H9 (cell line): ENCODE measurements at regions not wholly inside any gene's neighbourhood (a gene's known extent, or its start where the extent isn't known, plus 50 kb on each side); places are given as distances from the start of the nearest gene placed in this dataset.

ENCODE experiments used
- DNase-seq: peaks from one replicate; pipeline ENCODE4 v3.0.0-alpha.2; 2017
- H2AFZ ChIP-seq: one replicate; pipeline ENCODE4 v1.6.1; 2013; ENCODE audit warnings: mild to moderate bottlenecking, low read length, control low read depth, moderate library complexity
- H2AK5ac ChIP-seq: 2 replicates; pipeline ENCODE4 v1.6.1; 2013; ENCODE audit warnings: low read length, control low read depth, mixed read lengths; ENCODE audit not compliant: insufficient read length
- H2BK120ac ChIP-seq: one replicate; pipeline ENCODE4 v1.6.1; 2013; ENCODE audit warnings: low read depth, mild to moderate bottlenecking, low read length, control low read depth, inconsistent platforms; ENCODE audit not compliant: poor library complexity, severe bottlenecking
- H2BK12ac ChIP-seq: 2 replicates; pipeline ENCODE4 v1.6.1; 2013; ENCODE audit warnings: low read length, control low read depth, mixed read lengths, low read depth; ENCODE audit not compliant: insufficient read length
- H2BK15ac ChIP-seq: 2 replicates; pipeline ENCODE4 v1.6.1; 2013; ENCODE audit warnings: low read depth, low read length, control low read depth
- H2BK20ac ChIP-seq: one replicate; pipeline ENCODE4 v1.6.1; 2013; ENCODE audit warnings: low read depth, mild to moderate bottlenecking, low read length, control low read depth, inconsistent platforms; ENCODE audit not compliant: poor library complexity, severe bottlenecking
- H2BK5ac ChIP-seq: 2 replicates; pipeline ENCODE4 v1.6.1; 2013; ENCODE audit warnings: low read length, control low read depth, mixed read lengths; ENCODE audit not compliant: insufficient read length
- H3K14ac ChIP-seq: 2 replicates; pipeline ENCODE4 v1.6.1; 2013; ENCODE audit warnings: low read length, control low read depth; ENCODE audit not compliant: insufficient read depth
- H3K18ac ChIP-seq: 2 replicates; pipeline ENCODE4 v1.6.1; 2013; ENCODE audit warnings: low read depth, mild to moderate bottlenecking, mixed read lengths, low read length, control low read depth; ENCODE audit not compliant: insufficient read length
- H3K23ac ChIP-seq: 2 replicates; pipeline ENCODE4 v1.6.1; 2013; ENCODE audit warnings: low read length, control low read depth, mixed read lengths, low read depth; ENCODE audit not compliant: insufficient read length
- H3K23me2 ChIP-seq: 2 replicates; pipeline ENCODE4 v1.6.1; 2013; ENCODE audit warnings: low read depth, mild to moderate bottlenecking, mixed read lengths, low read length, control low read depth; ENCODE audit not compliant: insufficient read length, poor library complexity, severe bottlenecking
- H3K27ac ChIP-seq: 2 replicates; pipeline ENCODE4 v1.5.1; 2013; ENCODE audit warnings: low read length, control low read depth, mixed read lengths, low read depth; ENCODE audit not compliant: insufficient read length
- H3K27me3 ChIP-seq: 2 replicates; pipeline ENCODE4 v1.6.1; 2013; ENCODE audit warnings: low read length, control low read depth, inconsistent platforms; ENCODE audit not compliant: insufficient read depth
- H3K4ac ChIP-seq: 2 replicates; pipeline ENCODE4 v1.6.1; 2013; ENCODE audit warnings: low read depth, mild to moderate bottlenecking, control low read depth, inconsistent platforms, low read length, moderate library complexity
- H3K4me1 ChIP-seq: 2 replicates; pipeline ENCODE4 v1.6.1; 2013; ENCODE audit warnings: low read length, control low read depth, inconsistent platforms; ENCODE audit not compliant: insufficient read depth
- H3K4me2 ChIP-seq: 2 replicates; pipeline ENCODE4 v1.6.1; 2013; ENCODE audit warnings: low read length, control low read depth, mixed read lengths; ENCODE audit not compliant: insufficient read length, insufficient read depth
- H3K56ac ChIP-seq: 2 replicates; pipeline ENCODE4 v1.6.1; 2013; ENCODE audit warnings: low read depth, mild to moderate bottlenecking, mixed read lengths, low read length, control low read depth; ENCODE audit not compliant: insufficient read length
- H3K79me1 ChIP-seq: 2 replicates; pipeline ENCODE4 v1.6.1; 2013; ENCODE audit warnings: low read depth, mild to moderate bottlenecking, moderate library complexity, low read length, control low read depth, inconsistent platforms; ENCODE audit not compliant: insufficient read depth, poor library complexity, severe bottlenecking
- H3K79me2 ChIP-seq: 2 replicates; pipeline ENCODE4 v1.6.1; 2013; ENCODE audit warnings: low read length, control low read depth, inconsistent platforms; ENCODE audit not compliant: insufficient read depth
- H3K9ac ChIP-seq: 2 replicates; pipeline ENCODE4 v1.6.1; 2013; ENCODE audit warnings: low read length, control low read depth, mixed read lengths; ENCODE audit not compliant: insufficient read length; ENCODE audit errors: extremely low read depth
- H3K9me3 ChIP-seq: one replicate; pipeline ENCODE4 v1.6.1; 2013; ENCODE audit warnings: low read depth, low read length, inconsistent platforms; ENCODE audit not compliant: control insufficient read depth
- H3T11ph ChIP-seq: one replicate; pipeline ENCODE4 v1.6.1; 2013; ENCODE audit warnings: mild to moderate bottlenecking, low read length, control low read depth, inconsistent platforms
- H4K20me1 ChIP-seq: one replicate; pipeline ENCODE4 v1.6.1; 2013; ENCODE audit not compliant: control insufficient read depth, insufficient read length, insufficient read depth
- H4K5ac ChIP-seq: 2 replicates; pipeline ENCODE4 v1.6.1; 2013; ENCODE audit warnings: low read depth, mild to moderate bottlenecking, mixed read lengths, low read length, control low read depth; ENCODE audit not compliant: insufficient read length
- H4K8ac ChIP-seq: replicated peaks from 2 replicates; pipeline ENCODE4 v1.6.1; 2013; ENCODE audit warnings: low read length, control low read depth, mixed read lengths, low read depth; ENCODE audit not compliant: insufficient read length
- H4K91ac ChIP-seq: 2 replicates; pipeline ENCODE4 v1.6.1; 2013; ENCODE audit warnings: low read depth, mild to moderate bottlenecking, moderate library complexity, mixed read lengths, low read length, control low read depth; ENCODE audit not compliant: insufficient read length
- H3K27ac Mint-ChIP-seq, 3 experiments: 2 replicates in 2 of 3; 3 replicates in 1 of 3; pipeline ENCODE4 v1.8.0; 2020 to 2021; ENCODE audit warnings: mixed read lengths in 3 of 3, mild to moderate bottlenecking in 1 of 3, moderate library complexity in 1 of 3
- H3K27me3 Mint-ChIP-seq: 2 replicates; pipeline ENCODE4 v1.8.0; 2021; ENCODE audit warnings: low read depth, mild to moderate bottlenecking, moderate library complexity, mixed read lengths
- H3K36me3 Mint-ChIP-seq, 3 experiments: 2 replicates in 2 of 3; 3 replicates in 1 of 3; pipeline ENCODE4 v1.8.0; 2020 to 2021; ENCODE audit warnings: low read depth in 3 of 3, mixed read lengths in 3 of 3; ENCODE audit not compliant: insufficient read depth in 1 of 3
- H3K4me1 Mint-ChIP-seq, 2 experiments: 2 replicates each; pipeline ENCODE4 v1.8.0; 2020; ENCODE audit warnings: mixed read lengths in 2 of 2
- H3K4me3 Mint-ChIP-seq, 2 experiments: 2 replicates in 1 of 2; 3 replicates in 1 of 2; pipeline ENCODE4 v1.8.0; 2020 to 2021; ENCODE audit warnings: mild to moderate bottlenecking in 2 of 2, mixed read lengths in 2 of 2, moderate library complexity in 1 of 2
- H3K9me3 Mint-ChIP-seq, 2 experiments: 2 replicates in 1 of 2; 3 replicates in 1 of 2; pipeline ENCODE4 v1.8.0; 2020; ENCODE audit warnings: mild to moderate bottlenecking in 2 of 2, mixed read lengths in 2 of 2, moderate library complexity in 1 of 2
- WGBS: extraction: QIAGEN DNeasy Blood & Tissue Kit; methylation state at CpG from one replicate; pipeline ENCODE4 v1.1.7; 2013; ENCODE audit warnings: missing lambda C conversion rate, low lambda C conversion rate, mixed read lengths; ENCODE audit not compliant: insufficient read length; ENCODE audit errors: extremely low coverage; 5-methylcytosine and 5-hydroxymethylcytosine counted together
- TF ChIP-seq, protein P1 (sequence below): fragments of 200-600 bp; sonication (generic); conservative IDR thresholded peaks from 3 replicates; pipeline ENCODE4 v1.8.0; 2021; ENCODE audit warnings: antibody characterized with exemption, mild to moderate bottlenecking

DNA sequence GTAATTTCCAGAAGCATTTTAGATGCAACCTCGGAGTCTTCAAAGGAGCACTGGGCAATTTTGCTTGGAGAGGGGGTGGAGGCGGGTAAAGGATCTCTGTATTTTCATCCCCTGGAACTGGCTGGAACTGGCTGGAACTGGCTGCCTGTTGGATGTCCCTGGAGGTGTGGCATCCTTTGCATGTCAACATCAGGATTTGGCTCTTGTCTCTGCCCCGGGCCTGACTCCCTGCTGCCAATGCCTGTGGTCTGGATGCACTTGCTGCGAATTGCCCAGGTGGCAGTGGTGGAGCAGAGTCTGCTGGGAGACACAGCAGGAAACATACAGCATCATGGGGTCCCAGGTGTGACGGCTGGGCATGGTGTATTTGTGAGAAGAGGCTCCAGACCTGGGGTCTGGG is 391.3 kb downstream of the GADD45G start:
- H3K4me1 ChIP-seq, result peaks cover 19% of the 10 kb centered on the region; the same call in 1 of the 2 replicates

More for the DNA sequence above, 391.3 kb downstream of the GADD45G start:
- Histone ChIP-seq H2BK12ac (no peak overlapping the region), H3K56ac (no peak overlapping the region), H4K8ac (no peak overlapping the region), H3K23ac (no peak overlapping the region), H3K14ac (no peak overlapping the region), H2BK15ac (no peak overlapping the region), H3K18ac (no peak overlapping the region), H4K5ac (no peak overlapping the region), H4K20me1 (no peaks in the 10 kb centered on the region), H3K27ac (no peak overlapping the region), H3T11ph (no peak overlapping the region), H3K23me2 (no peaks in the 10 kb centered on the region), H3K79me2 (no peaks in the 10 kb centered on the region), H2BK120ac (no peak overlapping the region), H3K4ac (no peak overlapping the region), H2BK20ac (no peak overlapping the region), H2AFZ (no peak overlapping the region), H3K79me1 (no peaks in the 10 kb centered on the region), H2AK5ac (no peak overlapping the region), H3K9ac (no peak overlapping the region), H3K4me2 (no peak overlapping the region), H4K91ac (no peak overlapping the region), H3K27me3 (no peaks in the 10 kb centered on the region), H2BK5ac (no peak overlapping the region), H3K9me3 (no peaks in the 10 kb centered on the region)
- H3K27ac Mint-ChIP-seq, result no peak overlapping the region
- peaks cover 0 to 2% of the 10 kb centered on the region in 2 experiments; a peak in 2 of 5 replicates for H3K9me3 Mint-ChIP-seq
- TF ChIP-seq, protein P1, sequence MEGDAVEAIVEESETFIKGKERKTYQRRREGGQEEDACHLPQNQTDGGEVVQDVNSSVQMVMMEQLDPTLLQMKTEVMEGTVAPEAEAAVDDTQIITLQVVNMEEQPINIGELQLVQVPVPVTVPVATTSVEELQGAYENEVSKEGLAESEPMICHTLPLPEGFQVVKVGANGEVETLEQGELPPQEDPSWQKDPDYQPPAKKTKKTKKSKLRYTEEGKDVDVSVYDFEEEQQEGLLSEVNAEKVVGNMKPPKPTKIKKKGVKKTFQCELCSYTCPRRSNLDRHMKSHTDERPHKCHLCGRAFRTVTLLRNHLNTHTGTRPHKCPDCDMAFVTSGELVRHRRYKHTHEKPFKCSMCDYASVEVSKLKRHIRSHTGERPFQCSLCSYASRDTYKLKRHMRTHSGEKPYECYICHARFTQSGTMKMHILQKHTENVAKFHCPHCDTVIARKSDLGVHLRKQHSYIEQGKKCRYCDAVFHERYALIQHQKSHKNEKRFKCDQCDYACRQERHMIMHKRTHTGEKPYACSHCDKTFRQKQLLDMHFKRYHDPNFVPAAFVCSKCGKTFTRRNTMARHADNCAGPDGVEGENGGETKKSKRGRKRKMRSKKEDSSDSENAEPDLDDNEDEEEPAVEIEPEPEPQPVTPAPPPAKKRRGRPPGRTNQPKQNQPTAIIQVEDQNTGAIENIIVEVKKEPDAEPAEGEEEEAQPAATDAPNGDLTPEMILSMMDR, result no peak
- H3K4me1 Mint-ChIP-seq, result peaks cover 25 to 31% of the 10 kb centered on the region in 2 experiments
- no peak overlapping the region for H3K4me3 Mint-ChIP-seq
- no CpG with 5 or more reads among the region's 5 CpGs for WGBS
- peaks cover 0 to 2% (median 0%) of the 10 kb centered on the region in 3 experiments; a peak in 2 of 7 replicates for H3K36me3 Mint-ChIP-seq
- DNase-seq, result no peak
- no peaks in the 10 kb centered on the region for H3K27me3 Mint-ChIP-seq
